ENCODE measurements at regions not wholly inside any gene's neighbourhood (a gene's known extent, or its start where the extent isn't known, plus 50 kb on each side); places are given as distances from the start of the nearest gene placed in this dataset.

DNA sequence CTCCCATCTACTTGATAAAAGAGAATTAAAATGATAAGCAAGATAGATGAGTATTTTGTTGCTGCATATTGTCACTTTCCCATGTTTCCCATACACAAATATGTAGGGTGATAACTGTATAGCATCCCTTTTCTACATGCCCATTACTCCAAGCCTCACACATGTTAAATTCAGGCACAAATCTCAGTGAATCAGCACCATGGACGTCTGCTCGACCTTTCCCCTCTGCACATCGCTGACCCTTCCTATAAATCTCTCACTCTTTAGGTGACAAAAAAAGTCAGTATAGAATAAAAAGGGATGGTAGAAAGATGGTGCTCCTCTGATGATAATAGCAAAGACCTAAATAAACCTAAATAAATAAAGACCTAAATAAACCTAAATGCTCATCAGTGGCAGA lies 1097.7 kb upstream of the C9orf72 start:
- Histone ChIP-seq H3K27ac (no peak overlapping the region), H3K36me3 (no peaks in the 10 kb centered on the region), H3K27me3 (no peaks in the 10 kb centered on the region), H3K9me3 (peaks cover 0 to 5% (median 0%) of the 10 kb centered on the region in 12 donors), H3K4me3 (no peak overlapping the region), H3K4me1 (no peaks in the 10 kb centered on the region)
- 51 to 71% (median 65%) methylated on average over 3 of the region's 3 CpGs for WGBS, 4 donors
- intact Hi-C loops (cut with DNase I) = no loop called here
- ATAC-seq = no peak
- no peak for DNase-seq
- TF ChIP-seq, protein P1, sequence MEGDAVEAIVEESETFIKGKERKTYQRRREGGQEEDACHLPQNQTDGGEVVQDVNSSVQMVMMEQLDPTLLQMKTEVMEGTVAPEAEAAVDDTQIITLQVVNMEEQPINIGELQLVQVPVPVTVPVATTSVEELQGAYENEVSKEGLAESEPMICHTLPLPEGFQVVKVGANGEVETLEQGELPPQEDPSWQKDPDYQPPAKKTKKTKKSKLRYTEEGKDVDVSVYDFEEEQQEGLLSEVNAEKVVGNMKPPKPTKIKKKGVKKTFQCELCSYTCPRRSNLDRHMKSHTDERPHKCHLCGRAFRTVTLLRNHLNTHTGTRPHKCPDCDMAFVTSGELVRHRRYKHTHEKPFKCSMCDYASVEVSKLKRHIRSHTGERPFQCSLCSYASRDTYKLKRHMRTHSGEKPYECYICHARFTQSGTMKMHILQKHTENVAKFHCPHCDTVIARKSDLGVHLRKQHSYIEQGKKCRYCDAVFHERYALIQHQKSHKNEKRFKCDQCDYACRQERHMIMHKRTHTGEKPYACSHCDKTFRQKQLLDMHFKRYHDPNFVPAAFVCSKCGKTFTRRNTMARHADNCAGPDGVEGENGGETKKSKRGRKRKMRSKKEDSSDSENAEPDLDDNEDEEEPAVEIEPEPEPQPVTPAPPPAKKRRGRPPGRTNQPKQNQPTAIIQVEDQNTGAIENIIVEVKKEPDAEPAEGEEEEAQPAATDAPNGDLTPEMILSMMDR (IDR thresholded peaks at IDR 0.05) = no peak
- no peak for TF ChIP-seq POLR2A (IDR thresholded peaks at IDR 0.05)

DNA sequence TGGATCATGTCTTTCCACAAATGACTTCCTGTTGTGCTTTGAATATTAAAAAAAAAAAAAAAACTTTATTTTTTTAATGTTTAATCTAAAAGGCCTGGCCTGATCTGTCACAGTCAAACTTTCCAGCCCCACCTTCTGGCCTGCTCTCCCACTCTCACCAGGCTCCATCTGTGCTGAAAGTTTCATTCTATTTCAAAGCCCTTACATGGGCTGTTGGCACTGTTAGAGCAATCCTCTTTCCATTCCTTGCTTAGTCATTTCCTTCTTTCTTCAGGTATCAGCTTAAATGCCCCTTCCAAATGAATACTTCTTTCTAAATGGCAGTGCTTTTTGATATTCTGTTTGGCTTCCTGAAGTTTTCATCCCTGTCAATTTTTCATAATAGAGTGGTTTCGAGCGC lies 1104.8 kb upstream of the C9orf72 start:
- no peak for ATAC-seq
- 90 to 96% (median 94%) methylated on average over 2 of the region's 2 CpGs for WGBS, 4 donors
- H3K27ac ChIP-seq = no peak overlapping the region
- no peaks in the 10 kb centered on the region for H3K36me3 ChIP-seq
- H3K9me3 ChIP-seq = peaks cover 0 to 5% (median 0%) of the 10 kb centered on the region in 12 donors
- no peak for DNase-seq
- TF ChIP-seq, protein P1 (IDR thresholded peaks at IDR 0.05) = no peak
- no peak for TF ChIP-seq POLR2A (IDR thresholded peaks at IDR 0.05)
- no peaks in the 10 kb centered on the region for H3K4me1 ChIP-seq
- no peaks in the 10 kb centered on the region for H3K27me3 ChIP-seq
- no peak overlapping the region for H3K4me3 ChIP-seq
- intact Hi-C loops (cut with DNase I) = no loop called here

- no peak for ATAC-seq
- Histone ChIP-seq H3K9me3 (peaks cover 0 to 11% (median 0%) of the 10 kb centered on the region in 12 donors), H3K27me3 (no peaks in the 10 kb centered on the region), H3K36me3 (no peaks in the 10 kb centered on the region), H3K27ac (no peak overlapping the region), H3K4me3 (no peak overlapping the region), H3K4me1 (no peaks in the 10 kb centered on the region)
- no peak for DNase-seq
- intact Hi-C loops (cut with DNase I) = no loop called here
- TF ChIP-seq POLR2A (IDR thresholded peaks at IDR 0.05) = no peak
- TF ChIP-seq, protein P1 (IDR thresholded peaks at IDR 0.05) = no peak
- 17 to 27% (median 18%) methylated on average over 1 of the region's 1 CpG for WGBS, 4 donors
Measured at GRCh38 chr9:28688172-28688571, 1114.9 kb upstream of the C9orf72 start.

- Histone ChIP-seq H3K27me3 (no peaks in the 10 kb centered on the region), H3K4me3 (no peak overlapping the region), H3K4me1 (no peaks in the 10 kb centered on the region), H3K36me3 (no peaks in the 10 kb centered on the region), H3K9me3 (peaks cover 0 to 3% (median 0%) of the 10 kb centered on the region in 12 donors), H3K27ac (no peak overlapping the region)
- TF ChIP-seq, protein P1 (IDR thresholded peaks at IDR 0.05) = no peak
- TF ChIP-seq POLR2A (IDR thresholded peaks at IDR 0.05) = no peak
- 81 to 87% (median 86%) methylated on average over 8 of the region's 8 CpGs for WGBS, 4 donors
- DNase-seq (no peak), ATAC-seq (no peak)
- intact Hi-C loops (cut with DNase I) = no loop called here
Measured at GRCh38 chr9:28692012-28692411, 1118.7 kb upstream of the C9orf72 start.
